Lung (tissue), 11 donors: ENCODE measurements at regions not wholly inside any gene's neighbourhood (a gene's known extent, or its start where the extent isn't known, plus 50 kb on each side); places are given as distances from the start of the nearest gene placed in this dataset.

Source experiments
- ATAC-seq: fragments of 200-7000 bp; cut with Tn5 transposase; one replicate; pipeline ENCODE4 v1.9.1; 2020; ENCODE audit warnings: moderate number of reproducible peaks; ENCODE audit not compliant: insufficient read depth, low FRiP score
- DNase-seq, 3 donors: peaks; one replicate each; pipeline ENCODE4 v3.0.0-alpha.2; 2013 to 2017
- H3K27ac ChIP-seq, 2 donors: one replicate each; pipeline ENCODE4 v1.5.1; 2013; ENCODE audit warnings: mild to moderate bottlenecking in 2 of 2, moderate library complexity in 2 of 2, control low read depth in 1 of 2, inconsistent platforms in 1 of 2, low read depth in 1 of 2, low read length in 1 of 2
- H3K27me3 ChIP-seq, 3 donors: one replicate each; pipeline ENCODE4 v1.5.1; 2013; ENCODE audit warnings: low read length in 2 of 3; ENCODE audit not compliant: control insufficient read depth in 3 of 3, insufficient read depth in 3 of 3
- H3K36me3 ChIP-seq, 4 donors: one replicate each; pipeline ENCODE4 v1.5.1; 2013; ENCODE audit warnings: low read length in 4 of 4, mild to moderate bottlenecking in 1 of 4, moderate library complexity in 1 of 4; ENCODE audit not compliant: control insufficient read depth in 4 of 4, insufficient read depth in 4 of 4
- H3K4me1 ChIP-seq, 5 donors: one replicate each; pipeline ENCODE4 v1.5.1; 2013; ENCODE audit warnings: low read length in 5 of 5, mild to moderate bottlenecking in 2 of 5, moderate library complexity in 1 of 5; ENCODE audit not compliant: control insufficient read depth in 5 of 5, insufficient read depth in 5 of 5
- H3K4me3 ChIP-seq: one replicate; pipeline ENCODE4 v1.5.1; 2013; ENCODE audit warnings: mild to moderate bottlenecking, control low read depth, moderate library complexity
- H3K9ac ChIP-seq, 2 donors: one replicate each; pipeline ENCODE4 v1.5.1; 2013; ENCODE audit warnings: low read length in 2 of 2, control low read depth in 1 of 2; ENCODE audit not compliant: insufficient read depth in 1 of 2
- H3K9me3 ChIP-seq, 4 donors: one replicate each; pipeline ENCODE4 v1.5.1; 2013; ENCODE audit warnings: low read length in 3 of 4, mild to moderate bottlenecking in 1 of 4, moderate library complexity in 1 of 4; ENCODE audit not compliant: control insufficient read depth in 4 of 4, insufficient read depth in 3 of 4
- CTCF ChIP-seq: IDR thresholded peaks from 2 replicates; pipeline ENCODE4 v1.5.1; 2012; ENCODE audit warnings: mild to moderate bottlenecking; ENCODE audit errors: control extremely low read depth, extremely low read depth
- WGBS, 2 donors: extraction: QIAGEN DNeasy Blood & Tissue Kit; methylation state at CpG; one replicate each; pipeline ENCODE4 v1.1.7; 2013; 5-methylcytosine and 5-hydroxymethylcytosine counted together
- donor health status: control.
- donor health status: control.
- donor health status: Bipolar disorder and iron deficiency.
- donor health status: healthy.
- donor health status: DM: yes; HTN: yes; CAD: no.

GRCh38 chr4:147129687-147130086 is 184.0 kb upstream of the TTC29 start:
- Histone ChIP-seq H3K9ac (no peak overlapping the region), H3K36me3 (no peaks in the 10 kb centered on the region), H3K27ac (no peak overlapping the region), H3K4me1 (peaks cover 0 to 8% (median 0%) of the 10 kb centered on the region in 5 donors), H3K4me3 (no peak overlapping the region), H3K9me3 (no peaks in the 10 kb centered on the region), H3K27me3 (no peaks in the 10 kb centered on the region)
- DNase-seq (no peak), ATAC-seq (no peak)
- 79 to 88% methylated on average over 2 of the region's 2 CpGs for WGBS, 2 donors
- no peak for TF ChIP-seq CTCF

GRCh38 chr4:147134536-147135210 is 189.0 kb upstream of the TTC29 start:
- no peak for TF ChIP-seq CTCF
- no peaks in the 10 kb centered on the region for H3K36me3 ChIP-seq
- 66 to 74% methylated on average over 4 of the region's 4 CpGs for WGBS, 2 donors

GRCh38 chr4:147136310-147136709 is 190.6 kb upstream of the TTC29 start:
- 24 to 64% methylated on average over 3 of the region's 3 CpGs for WGBS, 2 donors
- Histone ChIP-seq H3K27me3 (no peaks in the 10 kb centered on the region), H3K36me3 (no peaks in the 10 kb centered on the region), H3K4me1 (peaks cover 0 to 50% (median 1%) of the 10 kb centered on the region in 5 donors), H3K4me3 (no peak overlapping the region), H3K27ac (peak overlapping the region in 1 of 2 donors; percentile 53), H3K9me3 (no peaks in the 10 kb centered on the region), H3K9ac (peak overlapping the region in 1 of 2 donors; percentile 14)
- ATAC-seq (no peak), DNase-seq (peak; percentile 94 to 100 (median 99))
- no peak for TF ChIP-seq CTCF

More at GRCh38 chr4:147134536-147135210, 189.0 kb upstream of the TTC29 start:
- no peak for ATAC-seq
- Histone ChIP-seq H3K27me3 (no peaks in the 10 kb centered on the region), H3K4me1 (peaks cover 0 to 50% (median 1%) of the 10 kb centered on the region in 5 donors), H3K9ac (no peak overlapping the region), H3K9me3 (no peaks in the 10 kb centered on the region), H3K4me3 (no peak overlapping the region), H3K27ac (no peak overlapping the region)
- DNase-seq, result no peak
